Endothelial cell of umbilical vein (primary cell): ENCODE measurements at regions not wholly inside any gene's neighbourhood (a gene's known extent, or its start where the extent isn't known, plus 50 kb on each side); places are given as distances from the start of the nearest gene placed in this dataset.

Source experiments
- BruUV-seq: library from RNA; stranded (reverse); fragments of 400-500 nt; replicated peaks from 2 replicates; lab custom pipeline; 2021; lab: Mats Ljungman, UMichigan
- CTCF ChIA-PET: fragments of 300-600, 350-600 bp; sonication (Branson Sonifier 250); formaldehyde crosslinking; loops from one replicate; lab custom pipeline; 2021; ENCODE audit warnings: antibody characterized with exemption, inconsistent platforms; lab: Charles Lee
- POLR2A ChIA-PET: fragments of 300-600, 350-600 bp; sonication (Branson Sonifier 250); formaldehyde crosslinking; loops from one replicate; lab custom pipeline; 2021; ENCODE audit warnings: antibody characterized with exemption, inconsistent platforms; lab: Charles Lee
- DNase-seq: peaks from one replicate; pipeline ENCODE4 v3.0.0-alpha.2; 2011; ENCODE audit warnings: low read depth, low spot score
- FAIRE-seq: peaks from 2 replicates; lab custom pipeline; 2011; peaks lifted over from hg19 to GRCh38; lab: Jason Lieb, UNC
- H2AFZ ChIP-seq: 2 replicates; pipeline ENCODE4 v1.6.0; 2012; ENCODE audit warnings: low read depth, low read length, control low read depth, inconsistent platforms
- H3K27ac ChIP-seq: 2 replicates; pipeline ENCODE4 v1.5.1; 2011; ENCODE audit warnings: low read depth, mild to moderate bottlenecking, control low read depth, low read length, moderate library complexity; ENCODE audit not compliant: insufficient read depth
- H3K27me3 ChIP-seq, 2 experiments: 2 replicates each; pipeline versions ENCODE4 v1.6.0 to v1.6.1; 2011; ENCODE audit warnings: low read length in 2 of 2, mixed read lengths in 1 of 2; ENCODE audit not compliant: control insufficient read depth in 2 of 2, insufficient read depth in 2 of 2
- H3K36me3 ChIP-seq, 2 experiments: 2 replicates in 1 of 2; 3 replicates in 1 of 2; pipeline ENCODE4 v1.5.1; 2011; ENCODE audit warnings: low read length in 2 of 2, mild to moderate bottlenecking in 1 of 2, moderate library complexity in 1 of 2; ENCODE audit not compliant: control insufficient read depth in 2 of 2, insufficient read depth in 2 of 2; ENCODE audit errors: extremely low read depth in 1 of 2
- H3K4me1 ChIP-seq: 3 replicates; pipeline ENCODE4 v1.5.1; 2011; ENCODE audit warnings: mild to moderate bottlenecking, low read length; ENCODE audit not compliant: control insufficient read depth, insufficient read depth; ENCODE audit errors: extremely low read depth
- H3K4me2 ChIP-seq: 2 replicates; pipeline ENCODE4 v1.6.1; 2011; ENCODE audit warnings: low read length, control low read depth, mixed read lengths; ENCODE audit not compliant: insufficient read depth
- H3K4me3 ChIP-seq, 3 experiments: fragments of 200-600 bp in 1 of 3; sonication (generic), shearing (Covaris generic) in 1 of 3; replicated peaks in 1 of 3; 2 replicates each; pipeline ENCODE4 v1.5.1; 2011 to 2016; ENCODE audit warnings: control low read depth in 3 of 3, low read length in 3 of 3, mild to moderate bottlenecking in 2 of 3, inconsistent platforms in 1 of 3, low read depth in 1 of 3, moderate library complexity in 1 of 3; ENCODE audit not compliant: insufficient read depth in 1 of 3
- H3K79me2 ChIP-seq: 2 replicates; pipeline ENCODE4 v1.6.0; 2012; ENCODE audit warnings: low read length, inconsistent platforms; ENCODE audit not compliant: control insufficient read depth, insufficient read depth
- H3K9ac ChIP-seq: replicated peaks from 2 replicates; pipeline ENCODE3; 2011; ENCODE audit warnings: low read length, control low read depth; ENCODE audit not compliant: insufficient read depth; ENCODE audit errors: extremely low read depth
- H3K9me1 ChIP-seq: replicated peaks from 3 replicates; pipeline ENCODE4 v1.6.0; 2011; ENCODE audit warnings: mild to moderate bottlenecking, low read length; ENCODE audit not compliant: control insufficient read depth, insufficient read depth; ENCODE audit errors: extremely low read depth
- H3K9me3 ChIP-seq: replicated peaks from 2 replicates; pipeline ENCODE4 v1.5.1; 2012; ENCODE audit warnings: low read length, inconsistent platforms; ENCODE audit not compliant: control insufficient read depth, insufficient read depth
- H4K20me1 ChIP-seq: replicated peaks from 2 replicates; pipeline ENCODE3; 2011; ENCODE audit warnings: mild to moderate bottlenecking, low read length; ENCODE audit not compliant: control insufficient read depth, insufficient read depth; ENCODE audit errors: extremely low read depth
- CTCF ChIP-seq, 2 donors: IDR thresholded peaks; 1 replicate in 1 of 2; 2 replicates in 1 of 2; pipeline ENCODE4 v1.5.1; 2011; ENCODE audit warnings: low read length in 2 of 2, mild to moderate bottlenecking in 2 of 2, moderate library complexity in 2 of 2, control low read depth in 1 of 2, inconsistent platforms in 1 of 2, low read depth in 1 of 2; ENCODE audit not compliant: insufficient read depth in 1 of 2; ENCODE audit errors: extremely low read depth in 1 of 2
- EZH2 ChIP-seq: IDR thresholded peaks from 2 replicates; pipeline ENCODE4 v1.6.1; 2012; ENCODE audit warnings: borderline replicate concordance, low read depth, mild to moderate bottlenecking, moderate library complexity, low read length, inconsistent platforms; ENCODE audit not compliant: severe bottlenecking
- FOS ChIP-seq: IDR thresholded peaks from 2 replicates; pipeline ENCODE4 v1.6.1; 2011; ENCODE audit warnings: mild to moderate bottlenecking, low read length, moderate library complexity, borderline replicate concordance; ENCODE audit not compliant: insufficient read depth
- GATA2 ChIP-seq: IDR thresholded peaks from 2 replicates; pipeline ENCODE4 v1.7.0; 2011; ENCODE audit warnings: low read depth, mild to moderate bottlenecking, moderate library complexity, mixed read lengths, low read length; ENCODE audit not compliant: insufficient read length, insufficient read depth
- JUN ChIP-seq: IDR thresholded peaks from 2 replicates; pipeline ENCODE4 v1.6.1; 2011; ENCODE audit warnings: borderline replicate concordance, low read depth; ENCODE audit not compliant: insufficient read length, insufficient read depth
- MAX ChIP-seq: IDR thresholded peaks from 2 replicates; pipeline ENCODE4 v1.6.1; 2011; ENCODE audit not compliant: insufficient read depth, insufficient read length
- MYC ChIP-seq: IDR thresholded peaks from one replicate; pipeline ENCODE4 v1.6.1; 2011; ENCODE audit warnings: mild to moderate bottlenecking, low read depth, low read length
- POLR2A ChIP-seq: IDR thresholded peaks from 2 replicates; pipeline ENCODE4 v1.6.1; 2012; ENCODE audit warnings: low read depth, mild to moderate bottlenecking, control low read depth, low read length
- POLR2AphosphoS5 ChIP-seq: IDR thresholded peaks from 2 replicates; pipeline ENCODE4 v1.6.1; 2012; ENCODE audit warnings: low read depth, mild to moderate bottlenecking, control low read depth, low read length, moderate library complexity; ENCODE audit not compliant: insufficient read depth
- dilution Hi-C: fragments of 300-500 bp; cut with MboI; formaldehyde crosslinking; loops from one replicate; pipeline ENCODE4 v1.15.0; 2019; ENCODE audit warnings: low sequenced_read_pairs; ENCODE audit not compliant: extremely low pct_ligation_motif_present
- intact Hi-C: fragments of 100-400 bp; cut with micrococcal nuclease; formaldehyde crosslinking; loops from one replicate; pipeline ENCODE4 v1.10.0; 2022

GRCh38 chr6:97674802-97675201, 391.8 kb upstream of the MMS22L start:
- TF ChIP-seq CTCF (IDR thresholded peaks at IDR 0.05; ENCODE audit: extremely low read depth in 1 of 2, insufficient read depth in 1 of 2, low read depth in 1 of 2, low read length in 2 of 2): no peak
- TF ChIP-seq JUN: no peak
- TF ChIP-seq POLR2AphosphoS5: no peak
- TF ChIP-seq POLR2A: no peak
- no peak for TF ChIP-seq MYC
- TF ChIP-seq EZH2: no peak
- ChIA-PET POLR2A (no interaction called here), CTCF (no interaction called here)
- H3K36me3 ChIP-seq: no peaks in the 10 kb centered on the region
- H3K9me1 ChIP-seq: no peaks in the 10 kb centered on the region
- intact Hi-C loops (no loop called here), dilution Hi-C loops (no loop called here)
- FAIRE-seq: no peak
- H2AFZ ChIP-seq: no peak overlapping the region
- no peaks in the 10 kb centered on the region for H3K79me2 ChIP-seq
- H3K9me3 ChIP-seq: peaks cover 3% of the 10 kb centered on the region
- H3K27ac ChIP-seq: no peak overlapping the region
- no peak overlapping the region for H3K4me3 ChIP-seq
- no peaks in the 10 kb centered on the region for H3K4me1 ChIP-seq
- H3K4me2 ChIP-seq: no peak overlapping the region
- no TSS peak for BruUV-seq
- H4K20me1 ChIP-seq: no peaks in the 10 kb centered on the region
- H3K9ac ChIP-seq: no peak overlapping the region
- no peaks in the 10 kb centered on the region for H3K27me3 ChIP-seq
- no peak for DNase-seq

- no peak overlapping the region for H3K9ac ChIP-seq
- dilution Hi-C loops: no loop called here
Measured at GRCh38 chr6:97677626-97678025, 394.6 kb upstream of the MMS22L start.

More at GRCh38 chr6:97677626-97678025, 394.6 kb upstream of the MMS22L start:
- FAIRE-seq: no peak
- H3K4me2 ChIP-seq: no peak overlapping the region
- H3K4me1 ChIP-seq: no peaks in the 10 kb centered on the region
- POLR2A ChIA-PET: no interaction called here
- H3K9me1 ChIP-seq: no peaks in the 10 kb centered on the region
- no peaks in the 10 kb centered on the region for H4K20me1 ChIP-seq
- no peak overlapping the region for H3K27ac ChIP-seq
- no peak overlapping the region for H2AFZ ChIP-seq
- CTCF ChIA-PET: no interaction called here
- H3K36me3 ChIP-seq: no peaks in the 10 kb centered on the region
- no peak overlapping the region for H3K4me3 ChIP-seq
- intact Hi-C loops: no loop called here
- H3K79me2 ChIP-seq: no peaks in the 10 kb centered on the region
- no TSS peak for BruUV-seq
- H3K27me3 ChIP-seq: no peaks in the 10 kb centered on the region
- H3K9me3 ChIP-seq: peaks cover 3% of the 10 kb centered on the region
- no peak for DNase-seq
- no peak for TF ChIP-seq JUN
- TF ChIP-seq CTCF (IDR thresholded peaks at IDR 0.05; ENCODE audit: extremely low read depth in 1 of 2, insufficient read depth in 1 of 2, low read depth in 1 of 2, low read length in 2 of 2): no peak
- no peak for TF ChIP-seq FOS
- TF ChIP-seq EZH2: no peak
- no peak for TF ChIP-seq GATA2
- TF ChIP-seq MAX: no peak
- TF ChIP-seq POLR2A: no peak
- no peak for TF ChIP-seq MYC
- TF ChIP-seq POLR2AphosphoS5: no peak
